PFSK-1 (cell line): ENCODE measurements at regions not wholly inside any gene's neighbourhood (a gene's known extent, or its start where the extent isn't known, plus 50 kb on each side); places are given as distances from the start of the nearest gene placed in this dataset.

Experiments used
- FOXP2 ChIP-seq: optimal IDR thresholded peaks from 2 replicates; pipeline ENCODE3; 2011; ENCODE audit warnings: borderline replicate concordance, control low read depth, inconsistent platforms; ENCODE audit not compliant: insufficient read depth; ENCODE audit errors: extremely low read length, extremely low read depth
- POLR2AphosphoS5 ChIP-seq: IDR thresholded peaks from 2 replicates; pipeline ENCODE4 v1.6.1; 2012; ENCODE audit warnings: low read depth, mild to moderate bottlenecking, control low read depth, low read length, moderate library complexity
- REST ChIP-seq, 2 experiments: IDR thresholded peaks; 2 replicates each; pipeline versions ENCODE4 v1.6.1 to v1.8.0; 2011 to 2012; ENCODE audit warnings: low read depth in 2 of 2, low read length in 2 of 2, control low read depth in 1 of 2, inconsistent platforms in 1 of 2, mild to moderate bottlenecking in 1 of 2, moderate library complexity in 1 of 2; ENCODE audit not compliant: insufficient read depth in 1 of 2
- SIN3A ChIP-seq: IDR thresholded peaks from 2 replicates; pipeline ENCODE4 v1.6.1; 2012; ENCODE audit warnings: mild to moderate bottlenecking, low read length, moderate library complexity, borderline replicate concordance; ENCODE audit not compliant: insufficient read depth
- TAF1 ChIP-seq: IDR thresholded peaks from 2 replicates; pipeline ENCODE4 v1.6.1; 2012; ENCODE audit warnings: low read length, control low read depth, borderline replicate concordance; ENCODE audit not compliant: insufficient read depth

- TF ChIP-seq POLR2AphosphoS5: no peak
- no peak for TF ChIP-seq REST (IDR thresholded peaks at IDR 0.05; ENCODE audit: insufficient read depth in 1 of 2, low read depth in 2 of 2, low read length in 2 of 2)
- no peak for TF ChIP-seq TAF1
- TF ChIP-seq SIN3A: no peak
- TF ChIP-seq FOXP2: no peak
Observed at GRCh38 chr5:25090275-25090674, 445.5 kb upstream of the CDH10 start.
